ENCODE measurements at regions not wholly inside any gene's neighbourhood (a gene's known extent, or its start where the extent isn't known, plus 50 kb on each side); places are given as distances from the start of the nearest gene placed in this dataset.
A peak's percentile ranks its signal among the peaks of the same experiment; 100 is the strongest.

DNA sequence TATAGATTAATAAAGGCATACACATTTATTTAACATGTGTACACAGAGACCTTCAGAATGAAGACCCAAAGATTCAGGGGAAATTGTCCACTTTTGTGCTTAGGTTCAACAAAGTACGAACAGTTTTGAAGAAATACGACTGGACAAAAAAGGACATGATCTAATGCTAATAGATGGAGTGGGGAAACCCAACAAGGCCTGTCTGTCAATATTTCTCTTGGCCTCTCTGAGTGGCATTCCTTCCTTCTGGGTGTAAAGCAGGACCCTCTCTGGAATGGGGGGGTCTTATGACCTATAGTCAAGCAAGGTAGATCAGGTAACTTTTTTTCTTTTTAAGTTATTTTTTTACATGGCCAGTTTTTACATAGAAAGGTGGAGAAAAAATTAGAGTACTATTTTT lies 222.3 kb upstream of the IGFBP3 start:
- RAD21 ChIA-PET (ENCODE audit: unreplicated experiment) = interaction anchor here (1.4 kb wide), 1 partner anchor 142 kb away, joined by 3 read pairs; no protein-coding TSS in a partner anchor
- POLR2A ChIA-PET = no interaction called here
- CTCF ChIA-PET = no interaction called here
- BruUV-seq (replicated peaks) = no TSS peak
- FAIRE-seq (no peak), ATAC-seq (peak; percentile 13; the same call in 1 of the 3 replicates), DNase-seq (ENCODE audit: low read depth, low spot score) (no peak)
- Histone ChIP-seq H3K4me2 (ENCODE audit: control insufficient read depth, insufficient read depth) (no peak overlapping the region), H3K9ac (ENCODE audit: control insufficient read depth, insufficient read depth, low read length) (no peak overlapping the region), H3K9me3 (replicated peaks; ENCODE audit: control insufficient read depth, insufficient read depth, low read length) (peaks cover 2% of the 10 kb centered on the region; the same call in 2 of the 3 replicates), H3K4me1 (ENCODE audit: control insufficient read depth, insufficient read depth, low read length) (no peaks in the 10 kb centered on the region; the same call in 1 of the 2 replicates), H3K79me2 (ENCODE audit: control insufficient read depth, insufficient read depth, low read length) (no peaks in the 10 kb centered on the region), H3K27ac (ENCODE audit: control insufficient read depth, insufficient read depth) (no peak overlapping the region; the same call in 1 of the 2 replicates), H3K27me3 (replicated peaks in 1 of 2; ENCODE audit: control insufficient read depth in 2 of 2, insufficient read depth in 2 of 2, low read length in 1 of 2) (no peaks in the 10 kb centered on the region), H2AFZ (ENCODE audit: control insufficient read depth, low read depth, low read length) (no peak overlapping the region), H3K36me3 (ENCODE audit: control insufficient read depth in 2 of 2, insufficient read depth in 2 of 2, low read length in 1 of 2) (no peaks in the 10 kb centered on the region), H3K4me3 (no peak overlapping the region), H4K20me1 (ENCODE audit: control insufficient read depth, insufficient read depth) (no peaks in the 10 kb centered on the region)
- 77% methylated on average over 2 of the region's 2 CpGs for WGBS (ENCODE audit: insufficient coverage, insufficient replicate concordance, low lambda C conversion rate, missing lambda C conversion rate)
- intact Hi-C loops (cut with micrococcal nuclease; ENCODE audit: unreplicated experiment) = no loop called here
- TF ChIP-seq, protein P1, sequence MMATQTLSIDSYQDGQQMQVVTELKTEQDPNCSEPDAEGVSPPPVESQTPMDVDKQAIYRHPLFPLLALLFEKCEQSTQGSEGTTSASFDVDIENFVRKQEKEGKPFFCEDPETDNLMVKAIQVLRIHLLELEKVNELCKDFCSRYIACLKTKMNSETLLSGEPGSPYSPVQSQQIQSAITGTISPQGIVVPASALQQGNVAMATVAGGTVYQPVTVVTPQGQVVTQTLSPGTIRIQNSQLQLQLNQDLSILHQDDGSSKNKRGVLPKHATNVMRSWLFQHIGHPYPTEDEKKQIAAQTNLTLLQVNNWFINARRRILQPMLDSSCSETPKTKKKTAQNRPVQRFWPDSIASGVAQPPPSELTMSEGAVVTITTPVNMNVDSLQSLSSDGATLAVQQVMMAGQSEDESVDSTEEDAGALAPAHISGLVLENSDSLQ (IDR thresholded peaks at IDR 0.05) = peak; percentile 59; the same call in 1 of the 2 replicates
- TF ChIP-seq MYC (IDR thresholded peaks at IDR 0.05; ENCODE audit: insufficient read depth, insufficient read length, insufficient replicate concordance, low read length, severe bottlenecking) = no peak
- in situ Hi-C loops (cut with MboI) = no loop called here
- SMC1A ChIA-PET (ENCODE audit: uncharacterized antibody, unreplicated experiment) = interaction anchor here (1.2 kb wide), 1 partner anchor 11 kb away, joined by 4 read pairs; no protein-coding TSS in a partner anchor

DNA sequence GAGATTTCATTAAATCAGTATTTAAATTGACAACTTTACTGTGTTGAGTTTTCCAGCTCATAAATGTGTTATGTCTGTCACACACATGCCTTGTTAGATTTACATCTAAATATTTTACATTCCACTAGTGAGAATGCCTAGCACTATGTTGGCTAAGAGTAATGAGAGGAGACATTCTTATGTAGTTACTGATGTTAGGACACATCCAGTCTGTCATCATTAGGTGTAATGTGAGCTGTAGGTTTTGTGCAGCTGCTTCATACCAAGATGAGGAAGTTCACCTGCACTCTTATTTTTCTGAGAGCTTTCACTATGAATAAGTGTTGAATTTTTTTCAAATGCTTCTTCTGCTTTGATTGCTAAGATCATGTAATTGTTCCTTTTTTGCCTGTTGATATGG lies 218.0 kb upstream of the IGFBP3 start:
- no peaks in the 10 kb centered on the region for H3K4me1 ChIP-seq (ENCODE audit: control insufficient read depth, insufficient read depth, low read length)
- no TSS peak for BruUV-seq (replicated peaks)
- SMC1A ChIA-PET (ENCODE audit: uncharacterized antibody, unreplicated experiment) = interaction anchor here (0.7 to 2.5 kb wide), 35 partner anchors 9 to 544 kb away, joined by 3 to 28 read pairs (median 5); no protein-coding TSS in a partner anchor
- no peak overlapping the region for H3K4me2 ChIP-seq (ENCODE audit: control insufficient read depth, insufficient read depth)
- H3K4me3 ChIP-seq = no peak overlapping the region
- RAD21 ChIA-PET (ENCODE audit: unreplicated experiment) = interaction anchor here (0.8 to 2.6 kb wide), 32 partner anchors 9 to 278 kb away, joined by 3 to 34 read pairs (median 5); partner anchors contain the start of gene IGFBP3
- in situ Hi-C loops (cut with MboI) (no loop called here), intact Hi-C loops (cut with micrococcal nuclease; ENCODE audit: unreplicated experiment) (loop anchor here (5.0 kb wide), 2 partner anchors 82 to 217 kb away; partner anchors contain the start of gene IGFBP3)
- no peaks in the 10 kb centered on the region for H4K20me1 ChIP-seq (ENCODE audit: control insufficient read depth, insufficient read depth)
- H3K9ac ChIP-seq (ENCODE audit: control insufficient read depth, insufficient read depth, low read length) = no peak overlapping the region
- H3K27ac ChIP-seq (ENCODE audit: control insufficient read depth, insufficient read depth) = no peak overlapping the region
- DNase-seq (ENCODE audit: low read depth, low spot score) (peak; percentile 48), FAIRE-seq (no peak), ATAC-seq (peak; percentile 95)
- H3K9me3 ChIP-seq (replicated peaks; ENCODE audit: control insufficient read depth, insufficient read depth, low read length) = no peaks in the 10 kb centered on the region
- POLR2A ChIA-PET = interaction anchor here (0.9 to 2.3 kb wide), 2 partner anchors 16 to 152 kb away, joined by 4 to 10 read pairs; no protein-coding TSS in a partner anchor
- no peaks in the 10 kb centered on the region for H3K27me3 ChIP-seq (replicated peaks in 1 of 2; ENCODE audit: control insufficient read depth in 2 of 2, insufficient read depth in 2 of 2, low read length in 1 of 2)
- H3K79me2 ChIP-seq (ENCODE audit: control insufficient read depth, insufficient read depth, low read length) = no peaks in the 10 kb centered on the region
- CTCF ChIA-PET = interaction anchor here (0.8 to 2.7 kb wide), 9 partner anchors 15 to 222 kb away, joined by 3 to 16 read pairs (median 5); no protein-coding TSS in a partner anchor
- H2AFZ ChIP-seq (ENCODE audit: control insufficient read depth, low read depth, low read length) = no peak overlapping the region
- no peaks in the 10 kb centered on the region for H3K36me3 ChIP-seq (ENCODE audit: control insufficient read depth in 2 of 2, insufficient read depth in 2 of 2, low read length in 1 of 2)
- no peak; the same call in 1 of the 2 replicates for TF ChIP-seq CHD2 (IDR thresholded peaks at IDR 0.05; ENCODE audit: borderline replicate concordance, low read depth, low read length)
- TF ChIP-seq CHD4 (IDR thresholded peaks at IDR 0.05) = no peak
- TF ChIP-seq BACH1 (IDR thresholded peaks at IDR 0.05; ENCODE audit: borderline replicate concordance) = peak; percentile 74; the same call in 1 of the 2 replicates
- no peak for TF ChIP-seq RCOR1 (conservative IDR thresholded peaks at IDR 0.05; ENCODE audit: low read depth, low read length)
- TF ChIP-seq ZNF384 (IDR thresholded peaks at IDR 0.05; ENCODE audit: borderline replicate concordance, low read depth, low read length) = peak; percentile 95
- TF ChIP-seq EED (IDR thresholded peaks at IDR 0.05; ENCODE audit: low read depth) = no peak
- peak; percentile 63 for TF ChIP-seq IKZF1 (conservative IDR thresholded peaks at IDR 0.05)
- peak; percentile 69; the same call in 1 of the 2 replicates for TF ChIP-seq IRF4 (IDR thresholded peaks at IDR 0.05; ENCODE audit: low read depth, low read length)
- 0 out of 2 replicates have a peak, but pooled peaks have one; percentile 26 for TF ChIP-seq STAT3 (IDR thresholded peaks at IDR 0.05; ENCODE audit: low read depth, low read length)
- TF ChIP-seq RELA (IDR thresholded peaks at IDR 0.05; ENCODE audit: borderline replicate concordance, partially characterized antibody) = no peak
- peak; percentile 80 for TF ChIP-seq ATF7 (IDR thresholded peaks at IDR 0.05; ENCODE audit: low read depth)
- TF ChIP-seq, protein P2, sequence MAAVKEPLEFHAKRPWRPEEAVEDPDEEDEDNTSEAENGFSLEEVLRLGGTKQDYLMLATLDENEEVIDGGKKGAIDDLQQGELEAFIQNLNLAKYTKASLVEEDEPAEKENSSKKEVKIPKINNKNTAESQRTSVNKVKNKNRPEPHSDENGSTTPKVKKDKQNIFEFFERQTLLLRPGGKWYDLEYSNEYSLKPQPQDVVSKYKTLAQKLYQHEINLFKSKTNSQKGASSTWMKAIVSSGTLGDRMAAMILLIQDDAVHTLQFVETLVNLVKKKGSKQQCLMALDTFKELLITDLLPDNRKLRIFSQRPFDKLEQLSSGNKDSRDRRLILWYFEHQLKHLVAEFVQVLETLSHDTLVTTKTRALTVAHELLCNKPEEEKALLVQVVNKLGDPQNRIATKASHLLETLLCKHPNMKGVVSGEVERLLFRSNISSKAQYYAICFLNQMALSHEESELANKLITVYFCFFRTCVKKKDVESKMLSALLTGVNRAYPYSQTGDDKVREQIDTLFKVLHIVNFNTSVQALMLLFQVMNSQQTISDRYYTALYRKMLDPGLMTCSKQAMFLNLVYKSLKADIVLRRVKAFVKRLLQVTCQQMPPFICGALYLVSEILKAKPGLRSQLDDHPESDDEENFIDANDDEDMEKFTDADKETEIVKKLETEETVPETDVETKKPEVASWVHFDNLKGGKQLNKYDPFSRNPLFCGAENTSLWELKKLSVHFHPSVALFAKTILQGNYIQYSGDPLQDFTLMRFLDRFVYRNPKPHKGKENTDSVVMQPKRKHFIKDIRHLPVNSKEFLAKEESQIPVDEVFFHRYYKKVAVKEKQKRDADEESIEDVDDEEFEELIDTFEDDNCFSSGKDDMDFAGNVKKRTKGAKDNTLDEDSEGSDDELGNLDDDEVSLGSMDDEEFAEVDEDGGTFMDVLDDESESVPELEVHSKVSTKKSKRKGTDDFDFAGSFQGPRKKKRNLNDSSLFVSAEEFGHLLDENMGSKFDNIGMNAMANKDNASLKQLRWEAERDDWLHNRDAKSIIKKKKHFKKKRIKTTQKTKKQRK (IDR thresholded peaks at IDR 0.05; ENCODE audit: low read depth, low read length) = no peak
